ENCODE measurements at regions not wholly inside any gene's neighbourhood (a gene's known extent, or its start where the extent isn't known, plus 50 kb on each side); places are given as distances from the start of the nearest gene placed in this dataset.
"Not testable (repeated sequence)": the region's sequence is repeated elsewhere in the genome, so short reads cannot be mapped to it uniquely, and the experiment has no call there.

DNA sequence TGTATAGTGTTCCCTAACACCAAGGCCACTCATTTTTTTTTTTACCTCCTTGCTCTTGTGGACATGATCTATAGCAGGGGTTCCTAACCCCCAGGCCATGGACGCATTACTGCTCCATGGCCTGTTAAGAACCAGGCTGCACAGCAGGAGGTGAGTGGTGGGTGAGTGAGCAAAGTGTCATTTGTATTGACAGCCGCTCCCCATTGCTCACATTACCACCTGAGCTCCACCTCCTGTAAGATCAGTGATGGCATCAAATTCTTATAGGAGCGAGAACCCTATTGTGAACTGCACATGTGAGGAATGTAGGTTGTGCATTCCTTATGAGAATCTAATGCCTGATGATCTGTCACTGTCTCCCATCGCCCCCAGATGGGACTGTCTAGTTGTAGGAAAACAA is 342.0 kb downstream of the SOX9 start:
- H3K27ac Mint-ChIP-seq = no peak overlapping the region
- no peaks in the 10 kb centered on the region for H3K4me1 Mint-ChIP-seq
- H3K36me3 Mint-ChIP-seq (ENCODE audit: low read depth) = no peaks in the 10 kb centered on the region
- peaks cover 7% of the 10 kb centered on the region for H3K27me3 Mint-ChIP-seq
- no peak for ATAC-seq (replicated peaks)
- no peak overlapping the region for H3K4me3 Mint-ChIP-seq
- H3K9me3 Mint-ChIP-seq = no peaks in the 10 kb centered on the region

DNA sequence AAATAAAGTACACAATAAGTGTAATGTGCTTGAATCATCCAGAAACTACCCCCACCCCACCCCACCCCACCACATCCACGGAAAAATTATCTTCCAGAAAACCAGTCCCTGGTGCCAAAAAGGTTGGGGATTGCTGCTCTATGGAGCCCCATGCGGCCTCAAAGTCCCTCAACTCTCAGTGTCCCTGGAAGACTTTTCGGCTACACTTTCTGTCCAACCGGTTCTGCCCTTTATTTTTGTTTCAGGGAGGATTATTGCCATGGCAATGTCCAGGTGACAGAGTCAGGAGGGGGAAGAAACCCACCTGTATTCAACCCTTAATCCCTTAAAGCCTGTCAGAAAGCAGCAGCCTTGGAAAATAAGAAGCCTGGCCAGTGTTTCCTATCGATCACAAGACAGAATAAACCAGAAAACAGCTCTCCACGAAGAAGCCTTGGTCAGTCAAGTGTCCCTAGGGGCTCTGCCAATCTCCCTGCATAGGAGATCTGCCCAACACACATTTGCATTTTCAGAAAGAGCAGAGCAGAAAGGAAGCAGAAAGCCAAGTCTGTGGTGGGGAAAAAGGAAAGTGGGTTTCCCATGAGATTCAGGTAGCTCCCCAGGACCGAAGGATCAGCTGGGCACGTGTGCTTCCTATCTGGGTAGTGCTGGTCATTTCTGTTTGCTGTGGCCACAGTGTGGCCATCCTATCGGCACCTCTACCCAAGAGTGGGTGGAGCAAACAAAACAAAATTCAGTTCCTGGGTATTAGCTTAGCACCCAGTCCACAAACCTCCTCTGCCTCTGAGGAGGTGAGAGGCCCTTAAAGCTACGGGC is 342.7 kb downstream of the SOX9 start:
- ATAC-seq (replicated peaks) = no peak
- Mint-ChIP-seq H3K27me3 (peaks cover 7% of the 10 kb centered on the region), H3K36me3 (ENCODE audit: low read depth) (no peaks in the 10 kb centered on the region), H3K4me3 (no peak overlapping the region), H3K4me1 (no peaks in the 10 kb centered on the region), H3K9me3 (no peaks in the 10 kb centered on the region), H3K27ac (no peak overlapping the region)

DNA sequence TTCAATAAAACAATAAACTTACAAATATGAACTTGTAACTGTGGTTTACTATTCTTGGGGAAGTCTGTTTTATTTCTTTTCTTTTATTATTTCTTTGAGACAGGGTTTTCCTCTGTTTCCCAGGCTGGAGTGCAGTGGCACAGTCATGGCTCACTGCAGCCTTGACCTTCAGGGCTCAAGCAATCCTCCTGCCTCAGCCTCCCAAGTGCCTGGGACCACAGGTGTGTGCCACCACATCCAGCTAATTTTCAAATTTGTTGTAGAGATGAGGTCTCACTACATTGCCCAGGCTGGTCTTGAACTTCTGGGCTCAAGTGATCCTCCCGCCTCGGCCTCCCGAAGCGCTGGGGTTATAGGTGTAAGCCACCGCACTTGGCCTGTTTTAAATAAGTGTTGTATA is 343.4 kb downstream of the SOX9 start:
- not testable (repeated sequence) for ATAC-seq (replicated peaks); H3K4me1 Mint-ChIP-seq; H3K36me3 Mint-ChIP-seq (ENCODE audit: low read depth); H3K9me3 Mint-ChIP-seq; H3K4me3 Mint-ChIP-seq; H3K27me3 Mint-ChIP-seq; H3K27ac Mint-ChIP-seq

DNA sequence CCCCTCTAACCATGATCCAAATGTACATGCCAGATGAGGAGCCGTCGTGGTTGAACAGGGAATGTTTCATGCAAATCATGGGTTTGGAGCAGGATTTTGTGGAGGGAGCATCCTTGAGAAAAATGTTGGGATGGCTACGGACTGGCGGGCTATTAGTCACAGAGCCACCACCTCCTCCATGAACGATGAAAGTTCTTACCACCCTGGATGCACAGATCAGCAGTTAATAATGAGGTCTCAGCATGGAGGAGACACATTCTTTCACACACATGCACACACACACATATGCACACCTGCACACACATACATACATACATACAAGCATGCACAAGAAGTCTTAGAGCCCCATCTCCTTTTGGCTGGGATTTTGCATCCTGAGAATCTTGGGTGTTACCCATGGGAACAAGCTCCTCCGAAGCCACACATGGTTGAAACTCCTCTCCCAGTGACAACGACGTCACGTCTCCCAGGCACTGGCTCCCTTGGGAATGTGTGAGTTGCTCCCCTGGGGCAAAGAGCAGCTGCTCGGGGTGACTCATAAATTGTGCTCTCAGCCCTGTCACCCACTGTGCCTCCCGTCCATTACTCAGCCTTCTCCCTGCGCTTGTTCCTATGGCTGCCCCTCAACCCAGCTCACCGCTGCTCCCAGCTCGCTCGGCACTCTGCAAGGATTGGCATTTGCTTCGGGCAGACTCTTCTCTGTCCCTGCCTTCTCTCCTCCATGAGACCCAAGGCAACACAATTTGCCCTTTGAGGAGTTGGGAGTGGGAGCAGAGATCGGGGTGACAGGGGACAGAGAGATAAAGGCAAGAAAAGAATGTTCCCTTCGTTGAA is 344.6 kb downstream of the SOX9 start:
- H3K4me1 Mint-ChIP-seq = no peaks in the 10 kb centered on the region
- peaks cover 7% of the 10 kb centered on the region for H3K27me3 Mint-ChIP-seq
- no peak overlapping the region for H3K4me3 Mint-ChIP-seq
- H3K9me3 Mint-ChIP-seq = no peaks in the 10 kb centered on the region
- H3K36me3 Mint-ChIP-seq (ENCODE audit: low read depth) = no peaks in the 10 kb centered on the region
- ATAC-seq (replicated peaks) = no peak
- no peak overlapping the region for H3K27ac Mint-ChIP-seq

DNA sequence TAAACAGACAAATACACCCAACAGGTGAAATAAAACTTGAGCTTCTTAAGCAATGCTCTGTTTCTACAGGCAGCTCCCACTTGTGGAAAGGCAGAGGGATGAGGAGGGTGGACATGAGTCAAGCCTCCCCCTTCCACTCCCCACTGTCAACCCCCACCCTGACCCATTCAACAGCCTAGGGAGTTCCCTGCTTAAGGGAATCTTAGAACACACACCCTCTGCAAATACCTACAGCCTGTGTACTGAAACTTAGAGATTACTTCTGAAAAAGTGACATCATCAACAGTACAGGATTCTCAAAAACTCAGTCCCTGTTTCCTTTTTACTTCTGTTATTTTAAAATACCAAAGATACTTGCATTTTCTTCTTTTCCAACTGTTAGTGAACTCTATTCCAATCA is 345.4 kb downstream of the SOX9 start:
- H3K27me3 Mint-ChIP-seq = peaks cover 7% of the 10 kb centered on the region
- ATAC-seq (replicated peaks) = peak; percentile 67
- no peak overlapping the region for H3K27ac Mint-ChIP-seq
- H3K4me3 Mint-ChIP-seq = no peak overlapping the region
- no peaks in the 10 kb centered on the region for H3K9me3 Mint-ChIP-seq
- H3K36me3 Mint-ChIP-seq (ENCODE audit: low read depth) = no peaks in the 10 kb centered on the region
- no peaks in the 10 kb centered on the region for H3K4me1 Mint-ChIP-seq

DNA sequence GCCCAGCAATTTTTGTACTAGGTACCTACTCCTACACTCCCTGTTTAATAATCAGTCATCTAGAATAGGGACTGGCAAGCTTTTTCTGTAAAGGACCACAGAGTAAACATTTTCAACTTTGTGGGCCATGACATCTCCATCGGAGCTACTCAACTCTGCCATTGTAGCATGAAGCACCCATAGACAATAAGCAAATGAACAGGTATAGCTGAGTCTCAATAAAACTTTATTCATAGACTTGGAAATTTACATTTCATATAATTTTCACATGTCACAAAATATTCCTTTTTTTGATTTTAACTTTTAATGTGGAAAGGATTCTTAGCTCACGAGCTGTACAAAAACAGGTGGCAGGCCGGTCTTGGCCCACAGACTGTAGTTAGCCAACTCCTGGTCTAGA is 345.8 kb downstream of the SOX9 start:
- ATAC-seq (replicated peaks) = peak; percentile 34
- H3K9me3 Mint-ChIP-seq = no peaks in the 10 kb centered on the region
- H3K27me3 Mint-ChIP-seq = peaks cover 5% of the 10 kb centered on the region
- H3K27ac Mint-ChIP-seq = no peak overlapping the region
- H3K4me3 Mint-ChIP-seq = no peak overlapping the region
- no peaks in the 10 kb centered on the region for H3K4me1 Mint-ChIP-seq
- no peaks in the 10 kb centered on the region for H3K36me3 Mint-ChIP-seq (ENCODE audit: low read depth)

DNA sequence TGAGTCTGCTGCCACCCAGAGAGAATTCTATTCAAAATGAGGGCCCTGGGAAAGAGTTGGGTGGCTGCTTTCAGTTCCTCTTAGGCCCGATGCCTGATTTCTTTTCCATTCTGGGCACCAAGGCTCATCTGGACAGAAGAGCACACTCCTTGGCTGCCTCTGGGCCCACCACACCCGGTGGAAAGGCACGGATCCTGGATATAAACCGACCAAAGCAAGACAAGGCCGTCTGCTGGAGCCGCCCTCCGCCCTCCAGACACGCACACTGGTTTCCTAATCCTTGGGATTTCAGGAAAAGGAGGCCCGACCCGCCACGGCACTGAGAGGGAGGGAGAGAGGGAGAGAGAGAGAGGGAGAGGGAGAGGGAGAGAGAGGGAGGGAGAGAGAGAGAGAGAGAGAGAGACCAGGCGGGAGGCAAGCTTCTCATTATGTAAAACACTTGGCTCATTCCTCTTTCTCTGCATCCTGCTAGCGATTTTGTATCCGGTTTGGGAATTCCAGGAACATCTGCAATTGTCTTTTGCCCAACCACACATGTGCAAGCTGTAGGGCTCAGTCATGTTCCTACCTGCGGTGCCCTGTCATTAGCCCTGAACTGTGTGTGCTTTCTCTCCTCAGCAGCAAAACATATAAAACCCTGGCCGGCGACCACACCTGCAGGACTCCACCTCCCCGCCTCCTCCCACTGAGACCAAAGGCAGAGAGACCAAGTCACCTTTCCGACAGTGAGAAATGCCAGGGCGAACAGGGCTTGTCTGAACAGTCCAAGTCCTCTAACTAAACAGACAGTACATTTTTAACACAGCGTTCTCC is 347.2 kb downstream of the SOX9 start:
- H3K27ac Mint-ChIP-seq = no peak overlapping the region
- ATAC-seq (replicated peaks) = no peak
- H3K4me3 Mint-ChIP-seq = no peak overlapping the region
- H3K9me3 Mint-ChIP-seq = no peaks in the 10 kb centered on the region
- H3K4me1 Mint-ChIP-seq = no peaks in the 10 kb centered on the region
- no peaks in the 10 kb centered on the region for H3K36me3 Mint-ChIP-seq (ENCODE audit: low read depth)
- peaks cover 3% of the 10 kb centered on the region for H3K27me3 Mint-ChIP-seq

DNA sequence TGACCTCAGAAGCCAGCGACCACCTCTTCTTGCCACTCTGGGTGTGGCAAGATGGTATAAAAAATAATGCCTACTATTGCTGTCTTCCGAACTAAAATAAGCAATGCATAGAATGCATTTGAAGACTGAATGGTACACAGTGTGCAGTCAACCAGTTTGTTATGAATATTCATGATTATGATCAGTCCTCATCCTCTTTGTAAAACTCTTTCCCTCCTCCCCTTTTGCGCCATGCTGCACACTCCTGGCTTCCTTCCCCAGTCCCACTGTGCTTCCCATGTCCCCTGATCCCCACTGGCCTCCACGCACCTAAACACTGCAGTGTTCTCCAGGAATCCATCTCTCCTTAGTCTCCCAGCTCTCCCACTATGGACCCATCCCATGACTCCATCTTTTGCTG is 348.0 kb downstream of the SOX9 start:
- Mint-ChIP-seq H3K4me3 (no peak overlapping the region), H3K4me1 (no peaks in the 10 kb centered on the region), H3K27ac (no peak overlapping the region), H3K27me3 (peaks cover 3% of the 10 kb centered on the region), H3K9me3 (no peaks in the 10 kb centered on the region), H3K36me3 (ENCODE audit: low read depth) (no peaks in the 10 kb centered on the region)
- no peak for ATAC-seq (replicated peaks)

DNA sequence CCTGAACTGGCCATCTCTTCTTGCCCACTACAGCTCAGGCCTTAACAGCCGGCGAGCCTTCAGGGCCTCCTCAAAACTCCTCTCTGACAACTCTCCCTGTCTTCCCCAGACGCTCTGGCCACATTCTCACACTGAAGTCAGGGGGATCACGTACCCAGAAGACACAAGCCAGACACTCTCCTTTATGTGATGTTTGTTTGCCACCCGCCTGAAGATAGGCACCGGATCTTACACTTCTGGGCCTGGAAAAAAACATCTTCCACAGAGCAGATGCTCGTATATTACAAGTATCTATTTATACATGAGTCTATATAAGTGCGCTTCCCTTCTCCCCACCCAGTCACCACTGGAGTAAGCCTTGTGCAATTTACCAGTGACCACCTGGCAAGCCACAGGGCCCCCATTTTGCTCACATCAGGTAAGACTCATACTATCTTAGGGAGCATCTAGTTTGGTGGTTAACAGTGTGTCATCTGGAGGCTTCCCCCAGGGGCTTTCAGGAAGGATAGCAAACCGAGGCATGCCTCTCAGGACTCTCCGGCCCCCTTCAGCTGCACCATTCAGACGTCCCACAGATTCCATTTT is 349.4 kb downstream of the SOX9 start:
- Mint-ChIP-seq H3K27ac (no peak overlapping the region), H3K4me1 (no peaks in the 10 kb centered on the region), H3K4me3 (no peak overlapping the region), H3K9me3 (no peaks in the 10 kb centered on the region), H3K36me3 (ENCODE audit: low read depth) (no peaks in the 10 kb centered on the region), H3K27me3 (peaks cover 3% of the 10 kb centered on the region)
- no peak for ATAC-seq (replicated peaks)

DNA sequence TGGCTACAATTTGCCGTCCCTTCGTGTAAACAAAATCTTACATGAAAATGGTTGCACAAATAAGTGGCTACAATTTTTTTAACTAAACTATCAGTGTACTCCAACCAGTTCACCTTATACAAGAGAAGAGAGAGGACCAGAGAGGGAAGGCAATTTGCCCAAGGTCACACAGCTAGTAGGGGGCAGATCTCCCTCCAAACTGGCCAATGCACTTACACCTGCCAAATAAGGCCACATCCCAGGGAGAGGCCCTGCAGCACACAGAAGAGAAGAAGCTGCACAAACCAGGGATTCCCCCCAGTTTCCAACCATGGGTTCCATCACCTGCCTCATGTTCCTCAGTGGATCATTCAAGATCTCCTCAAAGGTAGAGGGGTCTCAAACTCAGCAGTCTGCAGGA is 349.9 kb downstream of the SOX9 start:
- no peak for ATAC-seq (replicated peaks)
- Mint-ChIP-seq H3K4me3 (no peak overlapping the region), H3K36me3 (ENCODE audit: low read depth) (no peaks in the 10 kb centered on the region), H3K27me3 (peaks cover 3% of the 10 kb centered on the region), H3K27ac (no peak overlapping the region), H3K4me1 (no peaks in the 10 kb centered on the region), H3K9me3 (no peaks in the 10 kb centered on the region)

DNA sequence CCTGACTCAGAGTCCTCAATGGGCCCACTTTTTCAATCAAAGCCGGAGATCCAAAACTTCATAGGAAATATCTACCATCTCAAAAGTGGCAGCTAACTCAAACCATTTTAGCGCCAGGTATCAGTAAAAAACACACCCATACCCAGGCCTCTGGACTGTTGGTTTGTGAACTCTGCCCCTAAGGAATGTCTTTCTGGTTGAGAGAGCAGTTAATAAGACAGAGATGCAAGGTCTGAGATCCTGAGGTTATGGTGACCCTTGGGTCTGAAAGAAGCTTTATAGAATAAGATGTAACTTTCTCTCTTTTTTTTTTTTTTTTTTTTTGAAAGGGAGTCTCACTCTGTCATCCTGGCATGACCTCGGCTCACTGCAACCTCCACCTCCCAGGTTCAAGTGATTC is 350.5 kb downstream of the SOX9 start:
- Mint-ChIP-seq H3K36me3 (ENCODE audit: low read depth) (no peaks in the 10 kb centered on the region), H3K4me1 (no peaks in the 10 kb centered on the region), H3K27me3 (peaks cover 3% of the 10 kb centered on the region), H3K4me3 (no peak overlapping the region), H3K9me3 (no peaks in the 10 kb centered on the region), H3K27ac (no peak overlapping the region)
- ATAC-seq (replicated peaks) = no peak

DNA sequence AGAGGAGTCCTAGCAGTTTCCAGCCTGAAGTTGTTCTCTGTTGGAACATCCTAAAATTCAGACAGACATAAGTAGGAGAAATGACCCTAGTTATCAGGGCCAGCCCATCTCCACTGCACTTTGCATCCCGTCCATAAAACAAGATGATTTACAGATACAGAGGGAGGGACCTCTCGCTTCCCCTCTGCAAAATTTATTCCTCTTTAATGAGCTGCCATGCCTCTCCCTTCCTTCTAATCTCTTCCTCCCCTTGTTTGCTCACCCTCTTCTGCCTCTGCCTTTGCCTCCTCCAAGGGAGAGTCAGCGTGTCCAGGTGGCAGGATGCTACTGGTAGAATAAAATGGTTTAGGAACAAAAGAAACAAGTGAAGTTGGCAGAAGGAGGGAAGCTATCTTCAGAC is 351.3 kb downstream of the SOX9 start:
- no peak overlapping the region for H3K27ac Mint-ChIP-seq
- H3K4me1 Mint-ChIP-seq = no peaks in the 10 kb centered on the region
- no peak for ATAC-seq (replicated peaks)
- H3K9me3 Mint-ChIP-seq = peaks cover 3% of the 10 kb centered on the region
- no peak overlapping the region for H3K4me3 Mint-ChIP-seq
- H3K36me3 Mint-ChIP-seq (ENCODE audit: low read depth) = no peaks in the 10 kb centered on the region
- peaks cover 6% of the 10 kb centered on the region for H3K27me3 Mint-ChIP-seq

DNA sequence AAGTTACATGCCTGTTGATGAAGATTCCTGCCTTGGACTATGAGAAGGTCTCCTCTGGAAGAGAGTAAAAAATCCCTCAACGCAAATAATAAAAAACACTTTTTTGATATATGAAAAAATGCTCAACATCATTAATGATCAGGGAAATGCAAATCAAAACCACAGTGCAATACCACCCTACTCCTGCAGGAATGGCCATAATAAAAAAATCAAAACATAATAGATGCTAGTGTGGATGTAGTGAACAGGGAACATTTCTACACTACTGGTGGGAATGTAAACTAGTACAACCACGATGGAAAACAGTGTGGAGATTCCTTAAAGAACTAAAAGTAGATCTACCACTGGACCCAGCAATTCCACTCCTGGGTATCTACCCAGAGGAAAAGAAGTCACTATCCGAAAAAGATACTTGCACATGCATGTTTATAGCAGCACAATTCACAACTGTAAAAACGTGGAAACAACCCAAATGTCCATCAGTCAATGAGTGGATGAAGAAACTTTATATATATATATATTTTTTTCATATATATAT is 352.1 kb downstream of the SOX9 start:
- H3K27ac Mint-ChIP-seq; H3K27me3 Mint-ChIP-seq; ATAC-seq (replicated peaks); H3K9me3 Mint-ChIP-seq; H3K4me1 Mint-ChIP-seq; H3K4me3 Mint-ChIP-seq; H3K36me3 Mint-ChIP-seq (ENCODE audit: low read depth): not testable (repeated sequence)

DNA sequence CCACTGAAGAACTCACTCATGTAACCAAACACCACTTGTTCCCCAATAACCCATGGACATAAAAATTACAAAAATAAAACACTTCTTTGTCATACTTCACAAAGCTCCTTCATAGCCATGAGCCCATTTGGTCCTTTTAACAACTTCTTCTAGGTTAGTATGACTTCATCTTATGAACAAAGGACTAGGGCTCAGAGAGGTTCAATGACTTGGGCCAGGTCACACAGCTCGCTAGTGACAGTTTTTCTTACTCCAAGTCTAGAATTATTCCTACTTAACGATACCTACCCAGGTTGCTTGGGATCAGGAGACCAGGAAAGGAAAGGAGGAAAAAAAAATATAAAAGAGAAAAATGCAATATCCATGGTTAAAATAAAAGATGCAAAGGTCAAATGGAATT is 353.4 kb downstream of the SOX9 start:
- Mint-ChIP-seq H3K36me3 (ENCODE audit: low read depth) (no peaks in the 10 kb centered on the region), H3K9me3 (peaks cover 3% of the 10 kb centered on the region), H3K27ac (no peak overlapping the region), H3K4me3 (no peak overlapping the region), H3K4me1 (no peaks in the 10 kb centered on the region), H3K27me3 (peaks cover 11% of the 10 kb centered on the region)
- ATAC-seq (replicated peaks) = no peak

All from activated T-helper 17 cell treated with anti-CD3 and anti-CD28 coated beads, Interleukin-2, amount 50 U/mL, for 72 hours (primary cell).